Loucy (cell line): ENCODE measurements at regions not wholly inside any gene's neighbourhood (a gene's known extent, or its start where the extent isn't known, plus 50 kb on each side); places are given as distances from the start of the nearest gene placed in this dataset.

Experiments
- H2AFZ ChIP-seq: fragments of 200-600 bp; sonication (generic); 2 replicates; pipeline ENCODE4 v1.6.0; 2016; ENCODE audit warnings: antibody characterized with exemption, mild to moderate bottlenecking, low read length, moderate library complexity
- H3F3A ChIP-seq: fragments of 200-600 bp; 2 replicates; pipeline ENCODE4 v1.6.0; 2016; ENCODE audit warnings: antibody characterized with exemption, low read depth, mild to moderate bottlenecking
- H3K27me3 ChIP-seq: fragments of 200-600 bp; sonication (generic); 2 replicates; pipeline ENCODE4 v1.6.1; 2014; ENCODE audit warnings: low read length, mild to moderate bottlenecking; ENCODE audit not compliant: insufficient read depth, poor library complexity, severe bottlenecking
- H3K36me3 ChIP-seq: fragments of 200-600 bp; sonication (generic); 2 replicates; pipeline ENCODE4 v1.6.1; 2016; ENCODE audit warnings: low read length; ENCODE audit not compliant: insufficient read depth
- H3K4me1 ChIP-seq: fragments of 200-600 bp; sonication (generic); 2 replicates; pipeline ENCODE4 v1.5.1; 2014; ENCODE audit warnings: low read length, mild to moderate bottlenecking; ENCODE audit not compliant: insufficient read depth, poor library complexity, severe bottlenecking
- H3K4me2 ChIP-seq: fragments of 200-600 bp; sonication (generic); 2 replicates; pipeline ENCODE4 v1.6.0; 2014; ENCODE audit warnings: antibody characterized with exemption, low read length, low read depth, mild to moderate bottlenecking; ENCODE audit not compliant: poor library complexity, severe bottlenecking
- H3K4me3 ChIP-seq: fragments of 200-600 bp; sonication (generic); 2 replicates; pipeline ENCODE4 v1.5.1; 2014; ENCODE audit warnings: low read length, mild to moderate bottlenecking, mixed read lengths; ENCODE audit not compliant: poor library complexity, severe bottlenecking
- H3K79me2 ChIP-seq: fragments of 200-600 bp; sonication (generic); 2 replicates; pipeline ENCODE4 v1.6.1; 2014; ENCODE audit warnings: low read length; ENCODE audit not compliant: insufficient read depth
- H3K9ac ChIP-seq: fragments of 200-600 bp; sonication (generic); 2 replicates; pipeline ENCODE4 v1.6.0; 2014; ENCODE audit warnings: mild to moderate bottlenecking, low read depth, low read length, moderate library complexity; ENCODE audit not compliant: poor library complexity, severe bottlenecking
- H3K9me2 ChIP-seq: fragments of 200-600 bp; sonication (generic); replicated peaks from 2 replicates; pipeline ENCODE4 v1.6.1; 2016; ENCODE audit warnings: low read depth, low read length, mixed read lengths
- H3K9me3 ChIP-seq: fragments of 200-600 bp; sonication (generic); 2 replicates; pipeline ENCODE4 v1.6.1; 2014; ENCODE audit warnings: mild to moderate bottlenecking, antibody characterized with exemption, low read length, low read depth; ENCODE audit not compliant: insufficient read depth
- H4K20me1 ChIP-seq: fragments of 200-600 bp; sonication (generic); 2 replicates; pipeline ENCODE4 v1.6.0; 2014; ENCODE audit warnings: antibody characterized with exemption, low read length, mild to moderate bottlenecking; ENCODE audit not compliant: insufficient read depth, poor library complexity, severe bottlenecking
- EZH2phosphoT487 ChIP-seq: fragments of 200-600 bp; IDR thresholded peaks from 2 replicates; pipeline ENCODE4 v1.6.1; 2018; ENCODE audit warnings: antibody characterized with exemption, mild to moderate bottlenecking, moderate library complexity, borderline replicate concordance
- TF ChIP-seq, protein P1 (sequence below): fragments of 200-600 bp; sonication (generic); conservative IDR thresholded peaks from 2 replicates; pipeline ENCODE4 v1.5.1; 2014; ENCODE audit warnings: mild to moderate bottlenecking, antibody characterized with exemption, low read length

DNA sequence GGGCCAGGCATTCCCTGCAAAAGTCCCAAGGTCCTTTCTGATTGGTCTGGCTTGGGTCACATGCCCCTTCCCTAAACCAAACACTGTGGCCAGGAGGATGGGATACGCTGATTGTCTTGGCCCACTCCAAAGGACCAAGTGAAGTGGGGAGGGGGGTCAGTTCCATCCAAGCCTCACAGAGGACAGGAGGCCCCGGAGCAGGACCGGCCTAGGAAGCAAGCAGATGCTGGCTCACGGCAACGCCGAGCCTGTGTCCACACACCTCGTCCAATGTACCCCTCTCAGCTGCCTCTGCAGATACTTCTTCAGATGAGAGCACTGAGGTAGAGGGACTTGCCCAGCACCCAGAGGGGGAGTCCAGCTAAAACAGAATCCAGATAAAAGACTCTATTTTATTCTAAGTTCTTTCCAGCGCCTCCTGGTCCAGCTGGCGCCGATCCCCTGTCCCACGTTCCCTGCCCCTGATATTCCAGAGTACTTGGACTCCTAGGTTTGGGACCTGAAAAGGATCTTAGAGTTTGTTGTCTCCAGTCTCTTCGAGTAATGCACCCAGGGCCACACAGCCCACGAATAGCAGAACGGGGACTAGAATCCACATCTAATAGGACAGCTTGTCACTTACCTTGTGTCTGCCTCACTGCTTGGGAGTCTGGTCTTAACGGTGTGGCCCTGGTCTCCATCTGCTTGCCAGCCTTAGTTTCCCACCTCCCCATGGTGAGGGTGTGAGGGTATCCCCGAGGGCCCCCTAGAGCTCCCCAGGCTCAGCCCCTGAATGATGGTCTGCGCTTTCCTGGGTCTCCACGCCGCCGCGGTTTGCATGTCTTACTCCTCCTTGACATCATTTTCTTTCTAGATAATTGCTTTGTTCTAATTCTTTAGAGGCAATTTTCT, 72.4 kb upstream of the UNC5A start:
- Histone ChIP-seq H3K9ac (no peak overlapping the region), H3K79me2 (no peaks in the 10 kb centered on the region), H3K9me3 (no peaks in the 10 kb centered on the region), H3K4me2 (no peak overlapping the region), H3F3A (no peaks in the 10 kb centered on the region), H3K4me1 (no peaks in the 10 kb centered on the region), H4K20me1 (no peaks in the 10 kb centered on the region), H3K9me2 (no peaks in the 10 kb centered on the region), H3K27me3 (no peaks in the 10 kb centered on the region), H2AFZ (no peak overlapping the region), H3K4me3 (no peak overlapping the region), H3K36me3 (no peaks in the 10 kb centered on the region)
- TF ChIP-seq, protein P1, sequence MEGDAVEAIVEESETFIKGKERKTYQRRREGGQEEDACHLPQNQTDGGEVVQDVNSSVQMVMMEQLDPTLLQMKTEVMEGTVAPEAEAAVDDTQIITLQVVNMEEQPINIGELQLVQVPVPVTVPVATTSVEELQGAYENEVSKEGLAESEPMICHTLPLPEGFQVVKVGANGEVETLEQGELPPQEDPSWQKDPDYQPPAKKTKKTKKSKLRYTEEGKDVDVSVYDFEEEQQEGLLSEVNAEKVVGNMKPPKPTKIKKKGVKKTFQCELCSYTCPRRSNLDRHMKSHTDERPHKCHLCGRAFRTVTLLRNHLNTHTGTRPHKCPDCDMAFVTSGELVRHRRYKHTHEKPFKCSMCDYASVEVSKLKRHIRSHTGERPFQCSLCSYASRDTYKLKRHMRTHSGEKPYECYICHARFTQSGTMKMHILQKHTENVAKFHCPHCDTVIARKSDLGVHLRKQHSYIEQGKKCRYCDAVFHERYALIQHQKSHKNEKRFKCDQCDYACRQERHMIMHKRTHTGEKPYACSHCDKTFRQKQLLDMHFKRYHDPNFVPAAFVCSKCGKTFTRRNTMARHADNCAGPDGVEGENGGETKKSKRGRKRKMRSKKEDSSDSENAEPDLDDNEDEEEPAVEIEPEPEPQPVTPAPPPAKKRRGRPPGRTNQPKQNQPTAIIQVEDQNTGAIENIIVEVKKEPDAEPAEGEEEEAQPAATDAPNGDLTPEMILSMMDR = no peak
- no peak for TF ChIP-seq EZH2phosphoT487

DNA sequence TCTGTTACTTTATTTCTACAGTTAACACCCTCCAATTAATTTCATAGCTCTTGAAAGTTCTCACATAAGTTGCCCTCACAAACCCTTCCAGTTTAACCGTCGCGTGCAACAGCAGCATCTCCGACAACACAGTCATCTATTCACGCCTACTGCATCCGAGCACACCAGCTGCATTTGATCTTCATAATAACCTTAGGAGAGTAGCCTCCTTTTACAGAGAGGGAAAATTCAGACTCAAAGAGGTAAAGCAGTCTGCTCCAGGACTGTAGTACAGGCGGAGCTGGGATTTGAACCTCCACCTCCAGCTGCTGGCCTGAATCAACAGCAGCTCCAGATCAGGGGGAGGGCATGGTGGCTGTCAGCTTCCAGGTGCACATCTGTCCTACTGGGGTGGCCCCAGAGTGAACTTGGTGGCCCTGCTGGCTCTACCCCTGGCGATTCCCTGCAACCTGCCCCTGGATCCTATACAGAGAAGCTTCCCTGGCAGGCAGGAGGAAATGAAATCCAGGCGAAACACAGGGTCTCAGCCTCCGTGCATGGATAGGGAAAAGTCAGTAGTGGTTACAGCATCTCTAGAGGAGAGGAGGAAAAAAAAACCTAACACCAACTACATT, 71.6 kb upstream of the UNC5A start:
- Histone ChIP-seq H3K4me2 (no peak overlapping the region), H3K9ac (no peak overlapping the region)

DNA sequence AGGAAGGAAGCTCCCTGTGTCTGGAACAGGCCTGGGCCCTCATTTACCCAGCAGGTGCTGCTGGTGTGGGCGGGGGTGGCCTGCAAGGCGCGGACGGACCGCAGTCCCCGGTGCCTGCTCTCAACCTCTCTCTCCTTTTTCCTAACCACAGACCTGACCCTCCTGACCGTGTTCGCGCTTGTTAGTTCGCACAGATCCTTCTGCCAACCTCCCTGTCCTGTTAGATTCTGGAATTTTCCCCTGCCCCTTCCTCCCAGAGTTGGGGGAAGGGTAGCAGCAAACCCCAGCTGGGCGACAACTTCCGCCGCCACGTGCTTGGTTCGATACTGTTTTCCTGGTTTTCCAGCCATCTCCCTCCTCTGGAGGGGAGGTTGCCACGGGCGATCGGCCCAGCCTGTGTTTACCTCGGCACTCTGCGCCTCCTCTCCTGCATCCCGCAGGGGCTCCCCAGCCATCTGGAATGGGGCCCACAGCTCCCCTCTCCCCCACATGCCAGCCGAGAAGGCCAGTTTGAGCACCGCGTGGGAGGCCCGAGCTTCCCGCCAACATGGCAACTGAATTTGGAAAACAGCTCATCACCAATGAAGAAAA, 70.8 kb upstream of the UNC5A start:
- H3F3A ChIP-seq = no peaks in the 10 kb centered on the region
- H3K79me2 ChIP-seq = no peaks in the 10 kb centered on the region
- TF ChIP-seq EZH2phosphoT487 = no peak
- TF ChIP-seq, protein P1 = no peak
- H2AFZ ChIP-seq = no peak overlapping the region
- H3K9me3 ChIP-seq = no peaks in the 10 kb centered on the region
- no peaks in the 10 kb centered on the region for H3K4me1 ChIP-seq
- H3K4me3 ChIP-seq = no peak overlapping the region
- no peak overlapping the region for H3K4me2 ChIP-seq
- no peaks in the 10 kb centered on the region for H4K20me1 ChIP-seq
- H3K36me3 ChIP-seq = no peaks in the 10 kb centered on the region
- H3K27me3 ChIP-seq = no peaks in the 10 kb centered on the region
- H3K9ac ChIP-seq = no peak overlapping the region
- no peaks in the 10 kb centered on the region for H3K9me2 ChIP-seq

More for the DNA sequence above, 71.6 kb upstream of the UNC5A start:
- TF ChIP-seq, protein P1 = no peak
- TF ChIP-seq EZH2phosphoT487 = no peak
- Histone ChIP-seq H3K9me3 (no peaks in the 10 kb centered on the region), H3K9me2 (no peaks in the 10 kb centered on the region), H3K4me1 (no peaks in the 10 kb centered on the region), H4K20me1 (no peaks in the 10 kb centered on the region), H3K27me3 (no peaks in the 10 kb centered on the region), H3K79me2 (no peaks in the 10 kb centered on the region), H3K36me3 (no peaks in the 10 kb centered on the region), H3F3A (no peaks in the 10 kb centered on the region), H2AFZ (no peak overlapping the region), H3K4me3 (no peak overlapping the region)
